NCI-H460 (cell line): ENCODE measurements at regions not wholly inside any gene's neighbourhood (a gene's known extent, or its start where the extent isn't known, plus 50 kb on each side); places are given as distances from the start of the nearest gene placed in this dataset.

Source experiments
- DNase-seq: peaks from one replicate; pipeline ENCODE4 v3.0.0-alpha.2; 2016; ENCODE audit warnings: low read depth; ENCODE audit errors: extremely low read depth

GRCh38 chr12:90064852-90065801 is 356.5 kb upstream of the ATP2B1 start:
- peak; percentile 40 for DNase-seq

DNA sequence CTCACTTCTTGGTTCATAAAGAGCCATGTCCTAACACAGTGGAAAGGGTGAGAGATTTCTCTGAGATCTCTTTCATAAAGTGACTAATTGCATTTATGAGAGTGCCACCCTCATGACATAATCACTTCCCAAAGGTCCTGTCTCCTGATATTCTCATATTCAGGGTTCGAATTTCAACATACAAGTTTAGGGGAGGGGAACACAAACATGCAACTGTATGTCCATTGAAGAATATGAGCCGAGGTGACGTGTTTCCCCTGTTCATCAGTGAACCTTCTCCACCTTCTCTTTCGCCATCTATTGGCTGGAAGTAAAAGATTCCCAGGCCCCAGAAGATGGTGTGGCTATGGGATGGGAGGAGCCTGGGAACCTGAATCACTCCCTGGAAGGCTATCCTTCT is 354.2 kb upstream of the ATP2B1 start:
- peak; percentile 77 for DNase-seq

DNA sequence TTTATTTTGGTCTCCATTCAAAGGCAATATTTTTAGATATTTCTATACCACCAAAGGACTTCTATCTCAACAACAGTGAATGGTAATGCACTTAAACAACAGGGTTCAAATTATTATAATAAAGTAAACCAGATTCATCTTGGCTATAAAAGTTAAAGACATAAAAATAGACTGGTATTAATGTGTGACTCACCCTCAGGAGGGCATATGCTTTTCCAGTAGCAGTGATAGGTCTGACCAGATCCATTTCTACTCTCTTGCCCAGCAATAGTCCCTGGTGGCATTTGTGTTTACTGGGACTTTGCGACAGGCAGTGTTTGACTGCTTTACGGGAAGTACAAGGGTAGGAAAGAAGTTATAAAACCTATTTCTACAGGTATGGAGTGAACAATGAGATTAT is 353.2 kb upstream of the ATP2B1 start:
- DNase-seq, result no peak

- DNase-seq, result no peak
Measured at GRCh38 chr12:90060031-90060430, 351.4 kb upstream of the ATP2B1 start.

DNA sequence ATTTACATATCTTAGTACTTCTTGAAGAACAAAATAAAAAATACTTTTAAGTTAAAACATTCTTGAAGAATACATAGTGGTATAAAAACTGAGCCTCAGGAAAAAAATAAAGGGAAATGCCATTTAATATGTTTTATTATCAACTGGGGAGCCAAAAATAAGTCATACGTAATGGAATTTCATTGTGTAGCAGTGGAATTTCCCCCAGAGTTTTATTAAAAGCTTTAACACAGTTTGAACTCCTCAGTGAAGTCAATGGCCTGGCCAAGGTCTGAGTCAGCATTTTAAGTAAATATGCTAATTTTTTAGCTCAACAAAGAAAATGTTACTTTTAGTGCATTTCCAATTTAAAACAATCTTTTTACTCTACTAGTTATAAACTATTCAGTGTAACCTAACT is 350.1 kb upstream of the ATP2B1 start:
- DNase-seq, result no peak

DNA sequence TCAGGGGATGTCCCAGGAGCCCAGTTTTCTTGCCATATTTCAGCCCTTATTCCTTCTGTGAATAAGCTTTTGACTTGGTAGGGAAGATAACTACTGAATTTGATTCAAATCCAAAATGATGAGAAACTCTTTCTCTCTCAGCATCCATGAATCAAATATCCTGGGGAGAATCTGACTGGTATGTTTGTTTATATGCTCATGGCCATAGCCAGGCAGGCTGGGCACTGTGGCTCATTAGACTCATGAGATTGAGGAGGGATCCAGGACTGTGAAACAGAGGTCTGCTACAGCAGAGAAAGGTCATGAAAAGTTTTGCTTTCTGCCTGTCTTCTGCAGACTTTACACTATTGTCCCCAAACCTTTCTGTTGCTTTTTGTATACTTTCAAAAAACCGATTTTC is 346.4 kb upstream of the ATP2B1 start:
- DNase-seq, result no peak

GRCh38 chr12:90048918-90049317 is 340.3 kb upstream of the ATP2B1 start:
- no peak for DNase-seq

- no peak for DNase-seq
Measured at GRCh38 chr12:90045559-90045958, 336.9 kb upstream of the ATP2B1 start.

GRCh38 chr12:90044069-90044468 is 335.4 kb upstream of the ATP2B1 start:
- DNase-seq, result no peak

GRCh38 chr12:90042920-90043641 is 334.4 kb upstream of the ATP2B1 start:
- DNase-seq, result no peak

DNA sequence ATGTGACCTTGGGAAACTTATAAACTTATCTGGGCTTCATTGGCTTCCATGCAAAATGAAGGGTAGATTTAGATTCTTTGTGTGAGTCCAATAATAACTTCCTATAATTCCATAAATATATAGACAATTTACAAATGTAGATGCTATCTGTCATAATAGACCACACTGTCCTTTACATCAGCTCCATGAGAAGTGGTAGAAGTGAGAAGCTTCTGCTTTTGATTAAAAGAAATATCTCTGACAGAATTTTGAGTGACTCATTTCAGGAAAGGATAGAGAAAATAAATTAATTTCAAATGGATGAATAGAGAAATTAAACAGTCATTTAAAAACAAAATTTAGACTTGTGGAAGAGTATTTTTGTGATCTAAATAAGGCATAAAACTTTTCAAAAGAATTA is 329.7 kb upstream of the ATP2B1 start:
- no peak for DNase-seq

DNA sequence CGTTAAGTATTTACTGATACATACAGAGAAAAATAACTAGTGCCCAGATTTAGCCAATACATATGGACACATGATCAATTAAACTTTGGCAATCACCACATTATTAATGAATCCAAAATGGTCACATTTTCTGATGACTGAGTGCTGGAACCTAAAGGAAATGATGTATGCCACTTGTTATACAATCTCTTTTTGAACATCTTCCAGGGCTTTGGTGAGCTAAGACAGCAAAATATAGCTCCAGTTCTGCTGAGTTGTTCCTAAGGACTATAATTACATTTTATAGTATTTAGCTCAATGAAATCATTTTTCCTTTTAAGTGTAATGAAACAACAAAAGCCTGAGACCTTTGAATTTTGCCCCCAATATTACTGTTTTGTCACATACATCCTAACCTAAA is 329.1 kb upstream of the ATP2B1 start:
- DNase-seq, result no peak

DNA sequence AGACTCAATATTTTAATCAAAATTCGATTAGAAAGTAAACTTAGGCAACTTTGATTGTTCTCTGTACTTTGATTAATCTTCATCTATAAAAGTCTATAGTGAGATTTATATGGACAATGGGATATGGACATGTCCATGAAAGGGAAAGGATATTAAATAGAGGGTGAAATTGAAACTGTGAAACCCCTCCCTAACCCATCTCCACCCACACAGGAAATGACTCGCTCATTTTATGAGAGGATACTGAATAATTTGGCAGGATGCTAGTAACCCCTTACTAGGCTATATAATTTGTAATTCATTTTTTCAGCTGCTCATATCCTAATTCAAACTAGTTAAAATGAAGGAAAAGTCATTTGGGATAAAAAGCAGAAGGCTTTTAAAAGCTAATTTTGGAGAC is 328.0 kb upstream of the ATP2B1 start:
- no peak for DNase-seq

- DNase-seq, result no peak
Measured at GRCh38 chr12:90030726-90031125, 322.1 kb upstream of the ATP2B1 start.

DNA sequence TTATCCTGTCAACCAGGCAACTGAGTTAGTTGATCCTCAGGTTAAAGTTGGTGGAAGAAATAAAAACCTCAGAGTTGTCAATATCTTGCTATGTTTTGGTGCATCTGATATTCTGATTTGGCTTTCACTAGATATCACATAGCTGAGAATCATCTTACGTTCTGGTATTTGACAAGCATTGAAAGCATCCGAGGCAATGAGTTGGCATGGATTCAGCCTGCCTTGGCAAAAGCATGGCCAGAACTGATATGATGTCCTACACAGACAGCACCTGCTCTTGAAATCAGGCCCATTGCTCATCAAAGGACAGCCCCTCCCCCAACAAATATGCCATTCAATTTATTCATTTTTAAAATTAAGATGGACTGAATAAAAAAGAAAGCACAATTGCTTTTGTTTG is 320.7 kb upstream of the ATP2B1 start:
- no peak for DNase-seq

DNA sequence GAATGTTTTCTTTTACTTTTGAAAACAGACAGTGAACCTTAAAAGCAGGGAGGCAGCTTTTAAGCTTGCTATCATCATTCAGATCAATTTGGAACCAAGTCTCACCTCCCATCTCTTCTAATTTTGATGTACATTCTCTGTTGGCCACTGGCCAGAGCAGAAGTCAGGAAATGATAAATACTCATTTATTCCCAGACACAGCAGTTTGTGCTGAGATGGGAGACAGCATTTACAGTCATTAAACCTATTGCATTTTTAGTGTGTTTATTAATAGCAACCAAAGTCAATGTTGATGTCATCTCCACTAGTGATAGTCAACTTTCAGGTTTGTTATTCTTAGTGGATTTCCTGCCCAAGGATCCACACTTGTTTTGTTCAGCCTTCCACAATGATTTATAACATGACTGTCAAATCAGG is 320.0 kb upstream of the ATP2B1 start:
- DNase-seq, result no peak

DNA sequence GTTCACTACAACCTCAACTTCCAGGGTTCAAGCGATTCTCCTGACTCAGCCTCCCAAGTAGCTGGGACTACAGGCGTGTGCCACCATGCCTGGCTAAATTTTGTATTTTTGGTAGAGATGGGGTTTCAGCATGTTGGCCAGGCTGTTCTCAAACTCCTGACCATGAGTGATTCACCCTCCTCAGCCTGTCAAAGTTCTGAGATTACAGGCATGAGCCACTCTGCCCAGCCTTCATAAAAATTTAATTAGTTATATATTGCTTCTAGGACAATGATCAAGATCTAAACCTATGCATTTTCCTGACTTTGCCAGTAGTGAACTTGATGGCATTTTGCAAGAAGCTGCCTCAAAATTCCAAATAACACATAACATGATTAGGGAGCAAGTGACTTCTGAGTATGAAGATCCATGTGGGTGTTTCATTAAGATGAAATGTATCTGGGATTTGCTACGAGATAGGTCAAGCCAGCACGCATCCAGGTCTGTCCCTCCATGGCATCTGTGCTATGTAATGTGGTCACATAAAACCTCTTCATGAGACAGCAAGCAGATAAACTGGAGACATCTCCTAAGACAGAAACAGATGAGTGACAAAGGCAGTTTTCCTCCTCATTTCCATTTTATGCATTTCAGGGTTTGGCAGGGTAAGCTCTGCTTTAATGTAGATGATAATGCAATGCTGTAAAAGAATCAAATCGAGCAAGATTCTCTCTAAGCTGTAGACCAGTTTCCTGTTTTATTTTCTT is 319.4 kb upstream of the ATP2B1 start:
- DNase-seq, result no peak

DNA sequence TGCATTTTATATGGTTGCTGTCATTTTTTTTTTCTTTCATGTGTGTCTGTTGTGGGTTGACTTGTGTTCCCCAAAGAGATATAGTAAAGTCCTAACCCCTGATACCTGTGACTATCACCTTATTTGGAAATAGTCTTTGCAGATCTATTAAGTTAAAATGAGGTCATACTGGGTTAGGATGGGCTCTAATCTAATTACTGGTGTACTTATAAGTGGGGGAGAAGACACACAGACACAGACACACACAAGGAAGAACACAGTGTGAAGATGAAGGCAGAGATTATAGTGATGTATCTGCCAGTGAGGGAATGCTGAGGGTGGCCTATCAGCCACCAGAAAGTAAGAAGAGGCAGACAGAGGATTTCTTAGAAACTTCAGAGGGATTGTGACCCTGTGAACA is 318.4 kb upstream of the ATP2B1 start:
- DNase-seq, result no peak

- DNase-seq, result no peak
Measured at GRCh38 chr12:90026516-90026915, 317.9 kb upstream of the ATP2B1 start.

GRCh38 chr12:90024262-90024661 is 315.6 kb upstream of the ATP2B1 start:
- DNase-seq, result no peak

DNA sequence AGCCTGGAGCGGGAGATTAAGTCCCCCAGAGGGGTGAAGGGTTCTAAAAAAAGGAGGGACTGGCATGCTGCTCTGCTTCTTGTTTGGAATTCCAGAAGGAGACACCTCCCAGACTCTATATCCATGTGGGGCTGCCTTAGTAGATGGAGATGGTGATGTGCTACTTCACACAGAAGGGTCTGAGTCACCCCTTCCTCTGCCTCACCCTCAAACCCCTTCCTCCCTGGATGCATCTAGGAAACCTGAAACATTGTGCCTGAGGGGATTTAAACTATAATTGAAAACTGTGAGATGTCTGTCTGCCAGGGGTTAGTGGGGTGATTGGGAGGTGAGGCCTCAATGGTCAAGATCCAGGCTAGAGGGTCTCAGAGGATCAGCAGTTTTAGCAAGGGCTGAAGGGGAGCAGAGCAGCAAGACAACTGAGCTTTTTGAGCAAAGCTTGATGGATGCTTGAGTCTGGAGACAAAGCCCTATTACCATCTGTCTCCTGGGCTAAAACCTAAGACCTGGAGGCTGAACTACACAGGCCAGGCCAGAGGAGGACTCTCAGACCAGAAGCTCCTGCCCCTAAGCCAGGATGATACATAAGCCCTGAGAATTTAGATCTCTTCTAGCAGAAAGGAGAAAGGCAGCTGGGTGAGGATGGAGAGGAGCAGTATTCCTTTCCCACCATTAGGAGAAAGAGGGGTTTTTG is 314.7 kb upstream of the ATP2B1 start:
- no peak for DNase-seq
